A673 (cell line): ENCODE measurements at regions not wholly inside any gene's neighbourhood (a gene's known extent, or its start where the extent isn't known, plus 50 kb on each side); places are given as distances from the start of the nearest gene placed in this dataset.
A peak's percentile ranks its signal among the peaks of the same experiment; 100 is the strongest.

ENCODE experiments used
- BruUV-seq: library from RNA; stranded (reverse); fragments of 400-500 nt; replicated peaks from 2 replicates; lab custom pipeline; 2021; lab: Mats Ljungman, UMichigan
- CTCF ChIA-PET: fragments of 300-600 bp; sonication (Branson Sonifier 250); formaldehyde crosslinking; loops from one replicate; lab custom pipeline; 2022; ENCODE audit warnings: antibody characterized with exemption; lab: Charles Lee
- POLR2A ChIA-PET: fragments of 300-600 bp; sonication (Branson Sonifier 250); formaldehyde crosslinking; loops from one replicate; lab custom pipeline; 2022; ENCODE audit warnings: antibody characterized with exemption; ENCODE audit not compliant: low non-redundant PET; lab: Charles Lee
- DNase-seq: peaks from one replicate; pipeline ENCODE4 v3.0.0-alpha.2; 2015; ENCODE audit warnings: low spot score
- H3K27ac ChIP-seq: fragments of 200-600 bp; sonication (generic); 2 replicates; pipeline ENCODE4 v1.5.1; 2016; ENCODE audit warnings: mixed run types, low read depth, mild to moderate bottlenecking, mixed read lengths, antibody characterized with exemption, low read length; ENCODE audit not compliant: poor library complexity, severe bottlenecking
- H3K27me3 ChIP-seq: fragments of 200-600 bp; sonication (generic); replicated peaks from 2 replicates; pipeline ENCODE4 v1.6.1; 2017; ENCODE audit warnings: mixed run types, low read depth, mild to moderate bottlenecking, mixed read lengths, antibody characterized with exemption, low read length; ENCODE audit not compliant: insufficient read depth, poor library complexity
- H3K36me3 ChIP-seq: fragments of 200-600 bp; sonication (generic); 2 replicates; pipeline ENCODE4 v1.6.1; 2016; ENCODE audit warnings: mixed run types, mild to moderate bottlenecking, mixed read lengths, antibody characterized with exemption, low read length; ENCODE audit not compliant: insufficient read depth, poor library complexity, severe bottlenecking
- H3K4me1 ChIP-seq: fragments of 200-600 bp; sonication (generic); 2 replicates; pipeline ENCODE4 v1.6.1; 2017; ENCODE audit warnings: mixed run types, mild to moderate bottlenecking, mixed read lengths, antibody characterized with exemption, low read length; ENCODE audit not compliant: insufficient read depth, poor library complexity, severe bottlenecking
- H3K4me3 ChIP-seq: fragments of 200-600 bp; sonication (generic); 2 replicates; pipeline ENCODE4 v1.5.1; 2016; ENCODE audit warnings: low read depth, mixed run types, mild to moderate bottlenecking, mixed read lengths, low read length; ENCODE audit not compliant: poor library complexity, severe bottlenecking
- H3K9me3 ChIP-seq: fragments of 200-600 bp; sonication (generic); 2 replicates; pipeline ENCODE4 v1.6.1; 2016; ENCODE audit warnings: mixed run types, low read depth, mild to moderate bottlenecking, mixed read lengths, antibody characterized with exemption, low read length; ENCODE audit not compliant: poor library complexity, severe bottlenecking
- CTCF ChIP-seq: fragments of 300-800, 200-600 bp; sonication (generic); conservative IDR thresholded peaks from 2 replicates; pipeline ENCODE4 v1.5.1; 2017; ENCODE audit warnings: low read depth, mild to moderate bottlenecking, antibody characterized with exemption, low read length, moderate library complexity, mixed read lengths
- EZH2 ChIP-seq: fragments of 200-600 bp; sonication (generic); IDR thresholded peaks from 2 replicates; pipeline ENCODE4 v1.6.1; 2017; ENCODE audit warnings: borderline replicate concordance, low read depth, mild to moderate bottlenecking, mixed read lengths, antibody characterized with exemption, low read length; ENCODE audit not compliant: poor library complexity, severe bottlenecking
- intact Hi-C: fragments of 100-400 bp; cut with micrococcal nuclease; formaldehyde crosslinking; loops from one replicate; pipeline ENCODE4 v1.10.0; 2022; ENCODE audit not compliant: unreplicated experiment

GRCh38 chr1:157925419-157926166 is 67.9 kb upstream of the KIRREL1 start:
- peaks cover 6% of the 10 kb centered on the region for H3K27me3 ChIP-seq
- H3K9me3 ChIP-seq, result no peaks in the 10 kb centered on the region
- no peaks in the 10 kb centered on the region for H3K4me1 ChIP-seq
- no TSS peak for BruUV-seq
- ChIA-PET CTCF (no interaction called here), POLR2A (no interaction called here)
- no peak overlapping the region for H3K4me3 ChIP-seq
- TF ChIP-seq CTCF (no peak), EZH2 (no peak)
- H3K36me3 ChIP-seq, result no peaks in the 10 kb centered on the region
- intact Hi-C loops, result no loop called here
- H3K27ac ChIP-seq, result no peak overlapping the region
- no peak for DNase-seq

DNA sequence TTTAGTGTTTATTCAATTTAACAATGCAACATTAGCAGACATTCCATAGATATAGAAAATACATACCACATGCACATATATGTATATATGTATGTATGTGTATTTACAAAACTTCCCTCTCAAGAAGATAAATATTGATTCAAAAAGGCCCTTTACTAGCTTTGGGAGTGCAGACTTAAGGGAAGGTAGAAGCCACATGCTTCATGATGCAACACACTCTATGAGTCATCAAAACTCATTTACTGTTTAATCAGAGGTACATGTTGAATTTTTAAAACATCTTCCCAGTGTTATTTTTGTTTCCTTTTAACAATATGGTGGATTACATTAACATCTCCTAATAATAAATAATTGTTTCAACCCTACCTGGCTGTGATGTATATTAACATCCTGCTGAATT is 61.4 kb upstream of the KIRREL1 start:
- TF ChIP-seq EZH2 (no peak), CTCF (no peak)
- H3K4me3 ChIP-seq, result no peak overlapping the region
- H3K4me1 ChIP-seq, result no peaks in the 10 kb centered on the region
- DNase-seq, result peak; percentile 11
- ChIA-PET CTCF (no interaction called here), POLR2A (no interaction called here)
- no peaks in the 10 kb centered on the region for H3K9me3 ChIP-seq
- H3K27ac ChIP-seq, result no peak overlapping the region
- H3K36me3 ChIP-seq, result no peaks in the 10 kb centered on the region
- no peaks in the 10 kb centered on the region for H3K27me3 ChIP-seq
- intact Hi-C loops, result no loop called here
- BruUV-seq, result no TSS peak

DNA sequence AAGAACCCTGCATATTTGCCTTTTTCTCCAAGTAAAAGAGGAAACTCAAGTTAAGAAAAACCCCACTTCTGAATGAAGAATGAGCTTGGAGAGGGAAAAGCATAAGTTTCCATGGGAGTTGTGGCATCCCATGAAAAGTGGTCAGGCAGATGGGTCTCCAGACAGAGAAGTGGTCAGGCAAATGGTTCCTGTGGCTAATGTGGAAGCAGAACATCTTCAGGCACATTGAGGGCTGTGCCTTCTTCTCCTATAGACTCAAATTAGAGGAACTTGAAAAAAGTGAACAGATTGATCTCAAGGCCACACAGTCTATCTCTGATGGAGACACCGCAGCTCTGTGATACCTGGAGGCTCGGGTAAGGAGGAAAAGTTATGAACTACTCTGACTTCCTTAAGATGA is 55.7 kb upstream of the KIRREL1 start:
- no peak for DNase-seq
- intact Hi-C loops, result no loop called here
- no peaks in the 10 kb centered on the region for H3K4me1 ChIP-seq
- ChIA-PET CTCF (interaction anchor here (0.6 to 0.7 kb wide), 2 partner anchors 9 to 356 kb away, joined by 6 to 10 read pairs; no protein-coding TSS in a partner anchor), POLR2A (no interaction called here)
- no peak overlapping the region for H3K27ac ChIP-seq
- TF ChIP-seq CTCF (no peak), EZH2 (no peak)
- no peak overlapping the region for H3K4me3 ChIP-seq
- H3K9me3 ChIP-seq, result no peaks in the 10 kb centered on the region
- no peaks in the 10 kb centered on the region for H3K27me3 ChIP-seq
- no peaks in the 10 kb centered on the region for H3K36me3 ChIP-seq
- BruUV-seq, result no TSS peak
